ENCODE measurements at regions not wholly inside any gene's neighbourhood (a gene's known extent, or its start where the extent isn't known, plus 50 kb on each side); places are given as distances from the start of the nearest gene placed in this dataset.
"Not testable (repeated sequence)": the region's sequence is repeated elsewhere in the genome, so short reads cannot be mapped to it uniquely, and the experiment has no call there.

DNA sequence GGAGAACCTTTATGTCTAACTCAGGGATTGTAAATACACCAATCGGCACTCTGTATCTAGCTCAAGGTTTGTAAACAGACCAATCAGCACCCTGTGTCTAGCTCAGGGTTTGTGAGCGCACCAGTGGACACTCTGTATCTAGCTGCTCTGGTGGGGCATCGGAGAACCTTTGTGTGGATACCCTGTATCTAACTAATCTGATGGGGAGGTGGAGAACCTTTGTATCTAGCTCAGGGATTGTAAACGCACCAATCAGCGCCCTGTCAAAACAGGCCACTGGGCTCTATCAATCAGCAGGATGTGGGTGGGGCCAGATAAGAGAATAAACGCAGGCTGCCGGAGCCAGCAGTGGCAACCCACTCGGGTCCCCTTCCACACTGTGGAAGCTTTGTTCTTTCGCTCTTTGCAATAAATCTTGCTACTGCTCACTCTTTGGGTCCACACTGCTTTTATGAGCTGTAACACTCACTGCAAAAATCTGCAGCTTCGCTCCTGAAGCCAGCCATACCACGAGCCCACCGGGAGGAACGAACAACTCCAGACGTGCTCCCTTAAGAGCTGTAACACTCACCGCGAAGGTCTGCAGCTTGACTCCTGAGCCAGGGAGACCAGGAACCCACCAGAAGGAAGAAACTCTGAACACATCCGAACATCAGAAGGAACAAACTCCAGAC lies 1673.2 kb upstream of the B3GALT2 start:
- TF ChIP-seq, protein P1, sequence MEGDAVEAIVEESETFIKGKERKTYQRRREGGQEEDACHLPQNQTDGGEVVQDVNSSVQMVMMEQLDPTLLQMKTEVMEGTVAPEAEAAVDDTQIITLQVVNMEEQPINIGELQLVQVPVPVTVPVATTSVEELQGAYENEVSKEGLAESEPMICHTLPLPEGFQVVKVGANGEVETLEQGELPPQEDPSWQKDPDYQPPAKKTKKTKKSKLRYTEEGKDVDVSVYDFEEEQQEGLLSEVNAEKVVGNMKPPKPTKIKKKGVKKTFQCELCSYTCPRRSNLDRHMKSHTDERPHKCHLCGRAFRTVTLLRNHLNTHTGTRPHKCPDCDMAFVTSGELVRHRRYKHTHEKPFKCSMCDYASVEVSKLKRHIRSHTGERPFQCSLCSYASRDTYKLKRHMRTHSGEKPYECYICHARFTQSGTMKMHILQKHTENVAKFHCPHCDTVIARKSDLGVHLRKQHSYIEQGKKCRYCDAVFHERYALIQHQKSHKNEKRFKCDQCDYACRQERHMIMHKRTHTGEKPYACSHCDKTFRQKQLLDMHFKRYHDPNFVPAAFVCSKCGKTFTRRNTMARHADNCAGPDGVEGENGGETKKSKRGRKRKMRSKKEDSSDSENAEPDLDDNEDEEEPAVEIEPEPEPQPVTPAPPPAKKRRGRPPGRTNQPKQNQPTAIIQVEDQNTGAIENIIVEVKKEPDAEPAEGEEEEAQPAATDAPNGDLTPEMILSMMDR (IDR thresholded peaks at IDR 0.05; ENCODE audit: borderline replicate concordance, extremely low read depth, low read length, poor library complexity, severe bottlenecking) = not testable (repeated sequence)
- not testable (repeated sequence) for TF ChIP-seq EZH2 (IDR thresholded peaks at IDR 0.05; ENCODE audit: borderline replicate concordance, low read depth, low read length, severe bottlenecking)
